Heart right ventricle (tissue), 16 donors: ENCODE measurements at regions not wholly inside any gene's neighbourhood (a gene's known extent, or its start where the extent isn't known, plus 50 kb on each side); places are given as distances from the start of the nearest gene placed in this dataset.

Source experiments
- ATAC-seq, 8 donors: fragments of 200-7000 bp; cut with Tn5 transposase; one replicate each; pipeline ENCODE4 v1.9.1; 2020; ENCODE audit warnings: mild to moderate bottlenecking in 8 of 8, moderate library complexity in 8 of 8, moderate number of reproducible peaks in 1 of 8
- DNase-seq, 2 donors: peaks; one replicate each; pipeline ENCODE4 v3.0.0-alpha.2; 2020
- H3K27ac ChIP-seq, 10 donors: fragments of 200-600 bp; sonication (generic) in 2 of 10; one replicate each; pipeline versions ENCODE4 v1.5.0 to v1.8.0; 2020 to 2022; ENCODE audit warnings: mild to moderate bottlenecking in 3 of 10
- H3K27me3 ChIP-seq, 7 donors: fragments of 200-600 bp; one replicate each; pipeline ENCODE4 v1.8.0; 2021 to 2022; ENCODE audit warnings: mild to moderate bottlenecking in 2 of 7
- H3K36me3 ChIP-seq, 9 donors: fragments of 200-600 bp; sonication (generic) in 1 of 9; one replicate each; pipeline versions ENCODE4 v1.5.0 to v1.8.0; 2020 to 2022; ENCODE audit warnings: mild to moderate bottlenecking in 2 of 9
- H3K4me1 ChIP-seq, 9 donors: fragments of 200-600 bp; sonication (generic) in 1 of 9; one replicate each; pipeline versions ENCODE4 v1.5.0 to v1.8.0; 2020 to 2022; ENCODE audit warnings: mild to moderate bottlenecking in 4 of 9
- H3K4me3 ChIP-seq, 10 donors: fragments of 200-600 bp; sonication (generic) in 2 of 10; one replicate each; pipeline versions ENCODE4 v1.5.0 to v1.8.0; 2020 to 2022; ENCODE audit warnings: mild to moderate bottlenecking in 7 of 10, moderate library complexity in 2 of 10
- H3K9me3 ChIP-seq, 11 donors: fragments of 200-600 bp in 10 of 11; sonication (generic) in 2 of 11; one replicate each; pipeline versions ENCODE4 v1.5.0 to v1.8.0; 2013 to 2022; ENCODE audit warnings: mild to moderate bottlenecking in 2 of 11, control low read depth in 1 of 11, moderate library complexity in 1 of 11
- CTCF ChIP-seq, 9 donors: fragments of 200-600 bp; sonication (generic) in 2 of 9; IDR thresholded peaks; one replicate each; pipeline versions ENCODE4 v1.5.0 to v1.8.0; 2021 to 2022; ENCODE audit warnings: antibody characterized with exemption in 9 of 9, mild to moderate bottlenecking in 5 of 9, moderate library complexity in 1 of 9
- WGBS, 2 donors: extraction: QIAGEN DNeasy Blood & Tissue Kit; methylation state at CpG; one replicate each; pipeline ENCODE4 v1.1.7; 2013; ENCODE audit warnings: inconsistent platforms in 1 of 2; 5-methylcytosine and 5-hydroxymethylcytosine counted together
- intact Hi-C, 10 donors: fragments of 100-400 bp; cut with DNase I; formaldehyde crosslinking; loops; one replicate each; pipeline versions ENCODE4 v1.11.1 to v1.14.2; 2022
- donor health status: Arrhythmogenic right ventricular cardiomyopathy.
- donor health status: ischemic (EF 13 %, LVEDD 7.1; RV severe dilation, severe dysfunction).
- donor health status: healthy with polysubstance abuse.
- donor health status: DM: no; HTN: yes; CAD: no.
- donor health status: DM: no; HTN: no; CAD: no.
- donor health status: ischemic (EF 25% LVEDD 6.9; RV normal size, moderate dysfunction).
- donor health status: ischemic (EF 25% LVEDD 5.7; RV mildly dilated, moderate dysfunction).
- donor health status: healthy.
- donor health status: DM: yes; HTN: yes; CAD: no.
- donor health status: Ischemic cardiomyopathy.
- donor health status: ischemic (EF 35%, LVEDD 5.7; RV mildly dilated, moderate dysfunction).
- donor health status: nonischemic (EF 11% LVEDD 7.7; RV severe dilation, severe dysfunction).
- donor health status: DM: yes; HTN: yes; CAD: no.
- donor health status: PGD.
- donor health status: ischemic (EF 29% LVEDD 5.4; RV normal size, mild dysfunction).
- donor health status: nonischemic (EF 23%, LVEDD 6.1; RV moderate dilation, normal function).

GRCh38 chr3:55313666-55314065 is 173.4 kb downstream of the WNT5A start:
- intact Hi-C loops: no loop called here
- no peaks in the 10 kb centered on the region for H3K9me3 ChIP-seq
- 88 to 94% methylated on average over 7 of the region's 7 CpGs for WGBS, 2 donors
- ATAC-seq (no peak), DNase-seq (no peak)
- H3K27me3 ChIP-seq: peaks cover 0 to 3% (median 0%) of the 10 kb centered on the region in 7 donors
- TF ChIP-seq CTCF (IDR thresholded peaks at IDR 0.05): no peak
- H3K27ac ChIP-seq: no peak overlapping the region
- H3K4me1 ChIP-seq: no peaks in the 10 kb centered on the region
- H3K36me3 ChIP-seq: no peaks in the 10 kb centered on the region
- H3K4me3 ChIP-seq: no peak overlapping the region

GRCh38 chr3:55309336-55309735 is 177.8 kb downstream of the WNT5A start:
- Histone ChIP-seq H3K9me3 (peaks cover 0 to 5% (median 0%) of the 10 kb centered on the region in 11 donors), H3K27ac (no peak overlapping the region), H3K4me1 (no peaks in the 10 kb centered on the region), H3K36me3 (no peaks in the 10 kb centered on the region), H3K27me3 (peaks cover 0 to 3% (median 0%) of the 10 kb centered on the region in 7 donors), H3K4me3 (no peak overlapping the region)
- intact Hi-C loops: loop anchor here in 1 of 10 donors (10.0 kb wide), 1 partner anchor 55 kb away; no protein-coding TSS in a partner anchor
- ATAC-seq (no peak), DNase-seq (no peak)
- no peak for TF ChIP-seq CTCF (IDR thresholded peaks at IDR 0.05)
- WGBS, 2 donors: 62 to 72% methylated on average over 3 of the region's 3 CpGs

GRCh38 chr3:55307622-55308021 is 179.5 kb downstream of the WNT5A start:
- Histone ChIP-seq H3K27ac (no peak overlapping the region), H3K9me3 (peaks cover 0 to 5% (median 0%) of the 10 kb centered on the region in 11 donors), H3K4me1 (no peaks in the 10 kb centered on the region), H3K27me3 (peaks cover 0 to 3% (median 0%) of the 10 kb centered on the region in 7 donors), H3K36me3 (no peaks in the 10 kb centered on the region), H3K4me3 (no peak overlapping the region)
- ATAC-seq (no peak), DNase-seq (no peak)
- TF ChIP-seq CTCF (IDR thresholded peaks at IDR 0.05): no peak
- intact Hi-C loops: loop anchor here in 1 of 10 donors (10.0 kb wide), 1 partner anchor 57 kb away; no protein-coding TSS in a partner anchor
- WGBS, 2 donors: 84 to 85% methylated on average over 2 of the region's 2 CpGs

GRCh38 chr3:55305696-55306485 is 181.2 kb downstream of the WNT5A start:
- no peak for TF ChIP-seq CTCF (IDR thresholded peaks at IDR 0.05)
- DNase-seq (no peak), ATAC-seq (no peak)
- Histone ChIP-seq H3K4me3 (no peak overlapping the region), H3K9me3 (peaks cover 0 to 5% (median 0%) of the 10 kb centered on the region in 11 donors), H3K4me1 (no peaks in the 10 kb centered on the region), H3K27me3 (peaks cover 0 to 3% (median 0%) of the 10 kb centered on the region in 7 donors), H3K27ac (no peak overlapping the region), H3K36me3 (no peaks in the 10 kb centered on the region)
- intact Hi-C loops: loop anchor here in 1 of 10 donors (10.0 kb wide), 1 partner anchor 59 kb away; no protein-coding TSS in a partner anchor
- WGBS, 2 donors: 61 to 67% methylated on average over 5 of the region's 5 CpGs
